Stimulated activated naive CD8-positive, alpha-beta T cell treated with anti-CD3 and anti-CD28 coated beads, Interleukin-15, amount 100 ng/mL, for 72 hours (primary cell): ENCODE measurements at regions not wholly inside any gene's neighbourhood (a gene's known extent, or its start where the extent isn't known, plus 50 kb on each side); places are given as distances from the start of the nearest gene placed in this dataset.

ENCODE experiments used
- ATAC-seq: fragments of 150-1000 bp; cut with Tn5 transposase; 2 replicates; pipeline ENCODE4 v1.10.0; 2021; ENCODE audit warnings: mild to moderate bottlenecking, moderate library complexity
- DNase-seq, 2 donors: peaks; one replicate each; pipeline ENCODE4 v3.0.0; 2021 to 2022
- H3K27ac Mint-ChIP-seq, 2 donors: one replicate each; pipeline ENCODE4 v1.8.0; 2022; ENCODE audit warnings: mild to moderate bottlenecking in 2 of 2, mixed read lengths in 2 of 2, moderate library complexity in 2 of 2
- H3K27me3 Mint-ChIP-seq: one replicate; pipeline ENCODE4 v1.8.0; 2022; ENCODE audit warnings: mixed read lengths
- H3K4me1 Mint-ChIP-seq: one replicate; pipeline ENCODE4 v1.8.0; 2022; ENCODE audit warnings: mild to moderate bottlenecking, mixed read lengths
- H3K4me3 Mint-ChIP-seq, 2 donors: one replicate each; pipeline ENCODE4 v1.8.0; 2022; ENCODE audit warnings: mild to moderate bottlenecking in 2 of 2, mixed read lengths in 2 of 2, moderate library complexity in 1 of 2
- H3K9me3 Mint-ChIP-seq, 2 donors: one replicate each; pipeline ENCODE4 v1.8.0; 2022; ENCODE audit warnings: mixed read lengths in 2 of 2

DNA sequence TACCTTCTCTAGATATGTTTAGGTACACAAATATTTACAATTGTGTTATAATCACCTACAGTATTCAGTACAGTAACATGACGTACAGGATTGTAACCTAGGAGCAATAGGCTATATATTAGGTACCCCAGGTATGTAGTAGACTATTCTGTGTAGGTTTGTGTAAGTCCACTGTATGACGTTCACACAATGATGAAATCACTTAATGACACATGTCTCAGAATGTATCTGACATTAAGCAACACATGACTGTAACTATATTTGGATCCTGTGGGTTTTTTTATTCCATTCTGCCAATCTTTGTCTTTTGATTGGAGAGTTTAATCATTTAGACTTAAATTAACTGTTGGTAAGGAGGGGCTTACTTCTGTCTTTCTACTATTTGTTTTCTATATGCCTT is 52.1 kb downstream of the STYXL2 start:
- Mint-ChIP-seq H3K9me3 (peaks cover 8 to 10% of the 10 kb centered on the region in 2 donors), H3K27me3 (peaks cover 6% of the 10 kb centered on the region), H3K4me1 (no peaks in the 10 kb centered on the region), H3K4me3 (no peak overlapping the region), H3K27ac (no peak overlapping the region)
- ATAC-seq = no peak
- no peak for DNase-seq

DNA sequence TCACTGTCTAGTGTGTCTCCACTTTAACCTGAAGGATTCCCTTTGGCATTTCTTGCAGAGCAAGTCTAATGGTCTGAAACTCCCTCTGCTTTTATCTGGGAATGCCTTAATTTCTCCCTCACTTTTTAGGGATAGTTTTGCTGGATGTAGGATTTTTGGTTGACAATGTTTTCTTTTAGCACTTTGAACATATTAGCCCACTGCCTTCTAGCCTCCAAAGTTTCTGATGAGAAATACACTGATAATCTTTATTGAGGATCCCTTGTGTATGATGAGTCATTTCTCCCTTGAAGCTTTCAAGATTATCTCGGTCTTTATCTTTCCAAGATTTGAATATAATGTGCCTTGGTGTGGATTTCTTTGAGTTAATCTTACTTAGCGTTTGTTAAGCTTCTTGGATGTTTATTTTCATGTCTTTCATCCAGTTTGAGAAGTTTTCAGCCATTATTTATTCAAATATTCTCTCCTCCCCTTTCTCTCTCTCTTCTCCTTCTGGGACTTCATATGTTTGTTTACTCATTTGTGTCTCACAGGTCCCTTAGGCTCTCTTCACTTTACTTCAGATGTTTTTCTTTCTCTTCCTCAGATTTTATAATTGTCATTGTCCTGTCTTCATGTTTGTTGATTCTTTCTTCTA is 53.1 kb downstream of the STYXL2 start:
- H3K27me3 Mint-ChIP-seq = peaks cover 6% of the 10 kb centered on the region
- no peak for DNase-seq
- no peak overlapping the region for H3K27ac Mint-ChIP-seq
- no peak overlapping the region for H3K4me3 Mint-ChIP-seq
- no peaks in the 10 kb centered on the region for H3K4me1 Mint-ChIP-seq
- ATAC-seq = no peak
- H3K9me3 Mint-ChIP-seq = peaks cover 8 to 10% of the 10 kb centered on the region in 2 donors

DNA sequence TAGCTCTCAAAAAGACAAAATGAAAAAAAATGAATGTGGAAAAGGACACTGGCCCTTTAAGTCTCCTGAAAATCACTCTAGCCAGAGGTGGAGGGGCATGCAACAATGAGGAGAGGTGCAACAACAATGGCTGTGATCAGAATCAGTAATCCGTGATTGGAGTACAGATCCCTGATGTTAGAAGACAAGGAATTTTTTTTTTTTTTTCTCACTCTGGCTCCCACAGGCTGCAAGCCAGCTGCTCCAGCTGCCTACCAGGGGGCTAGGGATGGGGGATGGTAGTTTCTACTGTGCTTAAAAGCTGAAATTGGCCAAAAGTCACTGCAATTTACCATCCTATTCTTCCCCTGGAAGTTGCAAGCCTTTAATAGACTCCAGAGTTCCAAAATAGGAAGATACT is 54.5 kb downstream of the STYXL2 start:
- Mint-ChIP-seq H3K27me3 (peaks cover 6% of the 10 kb centered on the region), H3K4me1 (no peaks in the 10 kb centered on the region), H3K9me3 (peaks cover 8 to 10% of the 10 kb centered on the region in 2 donors), H3K27ac (no peak overlapping the region), H3K4me3 (no peak overlapping the region)
- DNase-seq = no peak
- no peak for ATAC-seq

DNA sequence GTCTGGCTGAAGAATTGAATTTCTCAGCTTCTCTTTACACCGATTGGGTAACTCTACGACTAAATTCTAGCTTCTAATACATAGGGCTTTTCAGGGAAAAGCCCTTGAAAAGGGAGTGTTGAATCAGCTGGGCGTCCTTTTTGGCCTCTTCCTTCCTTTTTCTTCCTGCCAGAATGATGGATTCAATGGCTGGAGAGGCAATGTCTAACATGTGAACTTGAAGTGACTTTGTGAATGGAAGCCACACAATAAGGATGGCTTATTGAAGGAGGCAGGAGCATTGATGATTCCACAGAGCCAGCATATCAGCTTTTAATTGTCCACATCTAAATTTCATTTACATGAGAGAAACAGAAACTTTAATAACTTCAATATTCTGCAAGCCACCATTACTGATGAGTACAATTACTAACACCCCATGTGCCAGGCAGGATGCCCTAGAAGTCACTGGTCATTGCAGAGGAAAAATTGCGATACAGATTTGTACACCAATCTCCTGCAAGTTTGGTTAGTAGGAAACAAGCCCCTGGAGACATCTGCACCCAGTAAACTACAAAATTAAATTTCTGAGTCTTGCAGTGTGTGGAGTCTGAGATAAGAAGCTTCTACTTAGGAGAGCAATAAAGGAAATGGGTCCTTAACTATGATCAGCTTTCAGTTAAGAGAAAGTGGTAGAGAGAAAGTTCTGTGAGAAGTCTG is 56.1 kb downstream of the STYXL2 start:
- Mint-ChIP-seq H3K4me3 (no peak overlapping the region), H3K4me1 (no peaks in the 10 kb centered on the region)

DNA sequence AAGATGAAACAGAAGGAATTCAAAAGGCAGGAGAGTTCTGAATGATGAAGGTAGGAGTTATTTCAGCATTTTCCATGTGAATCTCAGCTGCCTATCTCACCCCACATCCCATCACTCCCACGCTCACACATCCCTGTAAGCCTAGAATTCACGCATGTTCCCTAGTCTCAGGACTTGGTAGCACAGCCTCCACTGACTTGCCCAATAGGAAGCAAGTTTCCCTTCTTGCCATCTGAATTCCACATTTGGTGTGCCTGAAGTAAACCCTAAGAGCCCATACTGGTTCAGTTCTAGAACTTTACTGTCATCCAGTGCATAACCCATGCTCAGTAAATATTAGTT is 56.6 kb downstream of the STYXL2 start:
- H3K27ac Mint-ChIP-seq = no peak overlapping the region
- no peak overlapping the region for H3K4me3 Mint-ChIP-seq
- H3K4me1 Mint-ChIP-seq = no peaks in the 10 kb centered on the region
- peaks cover 5 to 8% of the 10 kb centered on the region in 2 donors for H3K9me3 Mint-ChIP-seq
- ATAC-seq = no peak
- no peak for DNase-seq
- peaks cover 6% of the 10 kb centered on the region for H3K27me3 Mint-ChIP-seq

More for the DNA sequence above, 56.1 kb downstream of the STYXL2 start:
- peaks cover 6% of the 10 kb centered on the region for H3K27me3 Mint-ChIP-seq
- no peak for ATAC-seq
- H3K9me3 Mint-ChIP-seq = peaks cover 5 to 8% of the 10 kb centered on the region in 2 donors
- no peak overlapping the region for H3K27ac Mint-ChIP-seq
- DNase-seq = no peak

DNA sequence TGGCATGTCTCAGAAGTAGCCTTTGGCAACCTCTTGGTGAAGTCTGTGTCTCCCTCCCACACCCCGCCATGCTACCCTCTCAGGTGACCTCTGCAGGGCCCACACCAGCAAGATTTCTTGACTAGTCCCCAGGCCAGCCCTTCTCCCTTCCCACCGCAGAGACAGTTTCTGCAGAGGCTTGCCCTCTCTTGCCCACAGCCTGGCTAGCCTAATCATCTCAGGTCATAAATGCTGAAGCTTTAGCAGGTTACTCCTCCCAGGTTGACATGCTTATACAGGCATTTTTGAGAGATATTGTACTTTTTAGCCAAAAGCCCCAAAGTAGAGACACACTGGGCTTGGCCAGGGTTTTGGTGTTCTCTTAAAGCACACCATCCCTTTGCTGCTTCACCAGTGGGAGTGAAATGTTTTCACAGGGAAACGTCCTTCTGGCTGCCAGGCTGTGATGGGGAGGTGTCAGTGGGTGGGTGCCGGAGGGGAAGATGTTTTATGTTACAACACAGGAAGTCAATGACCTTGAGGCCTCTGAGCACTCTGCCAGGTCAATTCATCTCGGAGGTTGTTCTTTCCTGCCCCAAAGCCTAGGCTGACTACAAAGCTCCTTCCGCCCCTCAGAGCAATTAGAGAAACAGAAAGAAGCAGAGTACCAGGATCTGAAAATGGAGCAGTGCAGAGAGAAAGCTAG is 58.5 kb downstream of the STYXL2 start:
- peaks cover 3 to 4% of the 10 kb centered on the region in 2 donors for H3K9me3 Mint-ChIP-seq
- H3K4me1 Mint-ChIP-seq = no peaks in the 10 kb centered on the region
- peak; percentile 53 for ATAC-seq
- DNase-seq = peak in 1 of 2 donors; percentile 14
- H3K4me3 Mint-ChIP-seq = no peak overlapping the region
- peaks cover 6% of the 10 kb centered on the region for H3K27me3 Mint-ChIP-seq
- no peak overlapping the region for H3K27ac Mint-ChIP-seq

DNA sequence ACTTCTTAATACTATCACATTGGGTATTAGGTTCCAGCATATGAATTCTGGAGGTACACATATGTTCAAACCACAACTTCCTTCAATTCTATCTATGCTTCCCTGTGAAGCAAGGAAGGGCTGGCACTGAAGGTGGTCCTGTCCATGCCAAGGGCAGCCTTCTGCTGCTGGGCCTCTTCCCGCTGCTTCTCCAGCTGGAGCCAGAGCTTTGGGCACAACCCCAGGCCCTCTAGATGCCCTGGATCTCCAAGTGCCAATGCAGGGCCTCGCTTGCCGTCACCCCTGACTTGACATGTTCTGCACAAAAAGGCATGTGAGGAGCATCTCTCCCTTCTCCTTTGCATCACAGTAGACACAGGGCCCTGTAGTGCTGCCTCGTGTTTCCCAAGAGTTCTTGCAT is 62.6 kb downstream of the STYXL2 start:
- ATAC-seq (no peak), DNase-seq (no peak)
- no peak overlapping the region for H3K4me3 Mint-ChIP-seq
- H3K27me3 Mint-ChIP-seq = no peaks in the 10 kb centered on the region
- H3K27ac Mint-ChIP-seq = no peak overlapping the region
- H3K9me3 Mint-ChIP-seq = no peaks in the 10 kb centered on the region
- H3K4me1 Mint-ChIP-seq = no peaks in the 10 kb centered on the region

DNA sequence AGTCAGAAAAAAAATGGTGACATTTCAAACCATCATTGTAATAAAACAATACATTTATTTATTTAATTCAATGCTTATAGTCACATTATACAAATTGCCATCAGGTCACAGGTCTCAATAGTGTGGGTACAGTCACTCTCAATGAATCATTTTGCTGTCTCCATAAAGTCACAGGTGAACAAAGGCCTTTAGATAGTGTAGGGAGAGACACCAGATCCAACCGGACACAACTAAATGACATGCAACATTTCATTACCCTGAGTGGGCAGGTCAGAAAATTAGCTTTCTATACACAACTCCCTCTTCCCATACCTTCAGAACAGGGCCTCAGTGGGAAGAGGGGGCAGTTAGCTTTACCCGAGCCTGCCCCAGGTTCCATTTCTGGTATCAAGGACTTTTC is 63.2 kb downstream of the STYXL2 start:
- ATAC-seq (no peak), DNase-seq (no peak)
- no peak overlapping the region for H3K4me3 Mint-ChIP-seq
- no peaks in the 10 kb centered on the region for H3K9me3 Mint-ChIP-seq
- H3K27me3 Mint-ChIP-seq = no peaks in the 10 kb centered on the region
- H3K27ac Mint-ChIP-seq = no peak overlapping the region
- no peaks in the 10 kb centered on the region for H3K4me1 Mint-ChIP-seq

DNA sequence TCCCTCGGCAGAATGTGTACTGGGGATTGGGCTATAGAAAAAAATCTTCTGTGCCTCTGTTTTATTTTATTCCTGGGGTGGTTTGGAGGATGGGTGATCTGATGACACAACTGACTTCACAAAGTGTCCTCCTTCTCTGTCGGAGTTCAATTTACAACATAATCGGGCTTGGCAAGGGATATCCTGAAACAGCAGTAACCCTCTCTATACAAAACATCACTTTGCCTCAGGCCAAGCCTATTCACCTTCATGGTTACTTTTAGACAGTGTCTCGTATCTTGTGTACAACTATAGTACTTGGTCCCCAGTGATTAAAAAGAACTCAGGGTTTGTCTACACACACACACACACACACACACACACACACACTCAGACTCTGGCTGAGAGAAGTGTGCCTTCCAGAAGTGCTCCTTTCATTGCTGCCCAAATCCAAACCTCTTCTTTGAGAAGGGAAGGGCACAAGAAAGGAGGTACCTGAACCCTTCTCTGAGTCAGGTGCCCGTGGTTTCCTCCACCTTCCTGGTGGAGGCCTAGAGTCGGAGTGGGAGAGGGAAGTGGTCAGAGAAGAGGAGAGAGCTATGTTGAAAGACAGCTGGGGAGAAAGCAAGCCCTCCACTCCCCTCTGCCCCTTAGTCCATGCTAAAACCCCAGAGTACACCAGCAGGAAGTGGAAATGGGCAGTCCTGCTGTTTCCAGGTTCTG is 62.4 kb upstream of the POU2F1 start:
- Mint-ChIP-seq H3K9me3 (no peaks in the 10 kb centered on the region), H3K4me1 (peaks cover 7% of the 10 kb centered on the region), H3K27ac (no peak overlapping the region), H3K4me3 (no peak overlapping the region), H3K27me3 (no peaks in the 10 kb centered on the region)
- ATAC-seq = peak; percentile 7
- no peak for DNase-seq

DNA sequence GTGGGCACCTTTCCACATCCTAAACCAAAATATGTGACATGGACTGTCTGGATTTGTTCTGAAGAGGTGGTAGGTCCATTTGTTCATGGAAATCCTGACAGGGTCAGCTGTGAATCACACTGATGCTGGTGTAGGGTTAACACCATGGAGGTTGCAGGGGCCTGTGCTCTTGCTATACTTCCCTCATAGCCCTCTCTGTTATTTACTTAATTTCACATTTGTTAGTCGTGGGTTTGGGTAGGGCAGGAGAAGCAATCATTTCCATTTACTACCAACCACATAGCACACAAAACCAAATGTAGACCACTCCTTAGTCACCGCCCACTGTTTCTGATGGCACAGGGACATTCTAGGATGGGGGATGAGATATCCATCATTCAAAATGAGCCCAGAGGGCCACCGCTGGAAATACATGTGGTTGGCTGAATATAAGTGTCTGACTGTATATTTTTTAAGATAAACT is 61.8 kb upstream of the POU2F1 start:
- DNase-seq = no peak
- H3K4me1 Mint-ChIP-seq = peaks cover 12% of the 10 kb centered on the region
- ATAC-seq = peak; percentile 37
- H3K9me3 Mint-ChIP-seq = no peaks in the 10 kb centered on the region
- H3K27ac Mint-ChIP-seq = no peak overlapping the region
- peaks cover 3% of the 10 kb centered on the region for H3K27me3 Mint-ChIP-seq
- no peak overlapping the region for H3K4me3 Mint-ChIP-seq

DNA sequence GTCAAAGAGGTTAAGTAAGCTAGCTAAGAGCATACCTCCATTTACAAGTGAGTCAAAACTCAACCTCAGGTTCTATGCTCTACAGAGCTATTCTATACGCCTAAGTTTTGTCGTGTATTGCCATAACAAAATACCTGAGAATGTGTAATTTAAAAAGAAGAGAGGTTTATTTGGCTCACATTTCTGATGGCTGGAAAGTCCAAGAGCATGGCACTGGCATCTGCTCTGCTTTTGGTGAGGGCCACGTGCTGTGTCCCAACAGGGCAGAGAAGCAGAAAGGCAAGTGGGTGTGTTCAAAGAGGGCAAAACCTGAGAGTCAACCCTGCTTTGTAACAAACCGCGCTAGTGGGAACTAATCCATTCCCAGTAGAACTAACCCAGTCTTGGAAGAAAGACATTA is 60.9 kb upstream of the POU2F1 start:
- Mint-ChIP-seq H3K4me3 (no peak overlapping the region), H3K27me3 (peaks cover 12% of the 10 kb centered on the region), H3K27ac (no peak overlapping the region), H3K9me3 (no peaks in the 10 kb centered on the region), H3K4me1 (peaks cover 17% of the 10 kb centered on the region)
- DNase-seq (no peak), ATAC-seq (no peak)

DNA sequence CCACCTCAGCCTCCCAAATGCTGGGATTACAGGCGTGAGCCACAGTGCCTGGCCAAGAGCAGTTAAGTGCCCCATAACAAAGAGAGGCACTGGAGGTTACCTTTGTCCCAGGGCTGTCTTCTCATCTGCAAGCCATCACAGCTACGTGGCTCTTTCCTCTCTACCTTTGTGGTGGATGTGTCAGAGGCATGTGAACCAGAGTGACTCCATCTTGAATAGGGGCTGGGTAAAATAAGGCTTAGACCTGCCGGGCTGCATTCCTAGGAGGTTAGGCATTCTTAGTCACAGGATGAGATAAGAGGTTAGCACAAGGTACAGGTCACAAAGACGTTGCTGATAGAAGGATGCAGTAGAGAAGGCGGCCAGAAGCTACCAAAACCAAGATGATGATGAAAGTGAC is 59.4 kb upstream of the POU2F1 start:
- DNase-seq (no peak), ATAC-seq (no peak)
- no peak overlapping the region for H3K27ac Mint-ChIP-seq
- no peak overlapping the region for H3K4me3 Mint-ChIP-seq
- peaks cover 14% of the 10 kb centered on the region for H3K27me3 Mint-ChIP-seq
- peaks cover 17% of the 10 kb centered on the region for H3K4me1 Mint-ChIP-seq
- H3K9me3 Mint-ChIP-seq = no peaks in the 10 kb centered on the region

DNA sequence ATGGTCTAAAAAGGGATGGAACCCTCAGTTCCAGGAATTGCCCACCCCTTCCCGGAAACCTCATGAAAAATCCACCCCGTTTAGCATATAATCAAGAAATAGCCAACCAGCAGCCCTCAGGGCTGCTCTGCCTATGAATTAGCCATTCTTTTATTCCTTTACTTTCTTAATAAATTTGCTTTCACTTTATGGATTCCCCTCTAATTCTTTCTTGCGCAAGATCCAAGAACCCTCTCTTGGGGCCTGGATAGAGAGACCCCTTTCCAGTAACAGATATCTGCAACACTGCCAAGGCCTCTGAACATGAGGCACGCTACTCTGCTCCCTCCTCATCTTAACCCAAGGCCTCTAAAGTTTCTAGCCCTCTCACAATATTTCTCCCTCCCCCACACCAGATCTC is 58.9 kb upstream of the POU2F1 start:
- H3K9me3 Mint-ChIP-seq = peaks cover 1 to 2% of the 10 kb centered on the region in 2 donors
- no peak for ATAC-seq
- peaks cover 17% of the 10 kb centered on the region for H3K4me1 Mint-ChIP-seq
- H3K27me3 Mint-ChIP-seq = peaks cover 14% of the 10 kb centered on the region
- H3K4me3 Mint-ChIP-seq = no peak overlapping the region
- no peak for DNase-seq
- no peak overlapping the region for H3K27ac Mint-ChIP-seq

DNA sequence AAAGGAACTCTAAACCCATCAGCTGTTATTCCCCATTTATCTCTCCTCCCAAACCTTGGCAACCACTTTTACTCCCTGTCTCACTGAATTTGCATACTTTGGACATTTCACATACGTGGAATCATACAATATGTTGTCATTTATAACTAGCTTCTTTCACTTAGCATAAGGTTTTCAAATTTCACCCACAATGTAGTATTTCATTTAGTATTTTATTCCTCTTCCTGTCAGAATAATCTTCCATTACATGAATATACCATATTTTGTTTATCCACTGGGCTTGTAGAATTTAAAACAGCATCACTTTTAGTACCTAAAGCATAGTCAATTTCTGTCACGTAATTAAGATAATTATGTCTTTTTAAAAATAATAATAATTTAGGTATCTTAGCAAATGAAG is 55.5 kb upstream of the POU2F1 start:
- no peak for DNase-seq
- peaks cover 17% of the 10 kb centered on the region for H3K4me1 Mint-ChIP-seq
- ATAC-seq = no peak
- H3K9me3 Mint-ChIP-seq = peaks cover 3 to 11% of the 10 kb centered on the region in 2 donors
- H3K4me3 Mint-ChIP-seq = no peak overlapping the region
- peaks cover 23% of the 10 kb centered on the region for H3K27me3 Mint-ChIP-seq
- no peak overlapping the region for H3K27ac Mint-ChIP-seq

DNA sequence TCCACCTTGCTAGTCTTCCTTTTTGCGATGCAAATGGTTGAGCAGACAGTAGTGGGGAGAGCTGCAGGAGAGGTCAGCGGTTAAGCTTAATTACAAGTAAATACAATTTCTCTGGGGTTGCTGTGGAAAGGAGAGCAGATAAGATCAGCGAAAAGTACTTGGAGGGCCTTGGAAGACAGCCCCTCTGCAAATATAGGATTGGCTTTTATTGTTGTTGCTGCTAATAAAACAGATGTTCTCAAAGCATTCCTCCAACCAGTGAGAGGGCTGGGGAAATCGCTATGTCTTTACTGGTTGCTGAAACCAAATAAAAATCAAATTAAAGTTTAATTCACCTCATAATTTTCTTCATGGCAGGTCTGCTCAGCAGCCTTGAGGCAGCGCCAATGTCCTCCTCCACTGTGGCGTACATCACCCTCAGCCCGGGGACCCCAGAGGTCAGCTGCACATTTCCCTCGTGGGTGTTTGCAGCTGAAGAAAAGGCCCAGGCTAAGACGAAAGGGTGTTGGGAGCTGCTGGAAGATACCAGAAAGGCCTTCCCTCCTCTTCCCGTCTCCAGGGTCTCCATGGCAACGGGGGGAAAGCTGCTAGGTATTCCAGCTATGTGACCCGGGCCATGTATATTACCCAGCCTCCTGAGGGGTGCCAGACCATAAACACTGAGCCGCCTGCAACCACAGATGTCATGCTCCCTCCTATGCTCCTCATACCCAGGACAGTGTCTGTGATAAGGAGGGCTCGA is 54.6 kb upstream of the POU2F1 start:
- ATAC-seq (no peak), DNase-seq (no peak)
- H3K4me1 Mint-ChIP-seq = peaks cover 17% of the 10 kb centered on the region
- no peak overlapping the region for H3K4me3 Mint-ChIP-seq
- peak overlapping the region in 1 of 2 donors; percentile 8 for H3K27ac Mint-ChIP-seq
- peaks cover 3 to 11% of the 10 kb centered on the region in 2 donors for H3K9me3 Mint-ChIP-seq
- H3K27me3 Mint-ChIP-seq = peaks cover 23% of the 10 kb centered on the region
